ENCODE measurements at regions not wholly inside any gene's neighbourhood (a gene's known extent, or its start where the extent isn't known, plus 50 kb on each side); places are given as distances from the start of the nearest gene placed in this dataset.

DNA sequence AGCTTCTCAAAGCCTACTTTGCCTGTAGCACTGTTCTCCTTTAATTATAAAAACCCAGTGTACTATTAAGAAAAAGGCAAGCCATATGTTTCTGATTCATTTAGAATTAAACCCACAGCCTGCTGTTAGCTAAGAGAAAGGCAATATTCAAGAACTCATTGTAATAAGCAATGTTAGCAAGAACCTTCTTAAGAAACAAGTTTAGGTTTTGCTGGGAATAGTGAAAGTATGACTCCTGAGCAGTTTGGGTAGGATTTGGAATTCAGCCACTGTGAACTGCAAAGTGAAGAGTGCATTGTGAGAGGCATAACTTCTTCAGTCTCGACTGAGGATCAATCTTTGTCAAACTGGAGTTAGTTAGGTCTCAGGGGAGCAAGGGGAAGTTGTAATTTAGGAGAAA is 206.5 kb upstream of the NT5C1B start:
- TF ChIP-seq, protein P1, sequence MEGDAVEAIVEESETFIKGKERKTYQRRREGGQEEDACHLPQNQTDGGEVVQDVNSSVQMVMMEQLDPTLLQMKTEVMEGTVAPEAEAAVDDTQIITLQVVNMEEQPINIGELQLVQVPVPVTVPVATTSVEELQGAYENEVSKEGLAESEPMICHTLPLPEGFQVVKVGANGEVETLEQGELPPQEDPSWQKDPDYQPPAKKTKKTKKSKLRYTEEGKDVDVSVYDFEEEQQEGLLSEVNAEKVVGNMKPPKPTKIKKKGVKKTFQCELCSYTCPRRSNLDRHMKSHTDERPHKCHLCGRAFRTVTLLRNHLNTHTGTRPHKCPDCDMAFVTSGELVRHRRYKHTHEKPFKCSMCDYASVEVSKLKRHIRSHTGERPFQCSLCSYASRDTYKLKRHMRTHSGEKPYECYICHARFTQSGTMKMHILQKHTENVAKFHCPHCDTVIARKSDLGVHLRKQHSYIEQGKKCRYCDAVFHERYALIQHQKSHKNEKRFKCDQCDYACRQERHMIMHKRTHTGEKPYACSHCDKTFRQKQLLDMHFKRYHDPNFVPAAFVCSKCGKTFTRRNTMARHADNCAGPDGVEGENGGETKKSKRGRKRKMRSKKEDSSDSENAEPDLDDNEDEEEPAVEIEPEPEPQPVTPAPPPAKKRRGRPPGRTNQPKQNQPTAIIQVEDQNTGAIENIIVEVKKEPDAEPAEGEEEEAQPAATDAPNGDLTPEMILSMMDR (IDR thresholded peaks at IDR 0.05; ENCODE audit: insufficient read depth in 1 of 2, low read depth in 1 of 2, low read length in 1 of 2, severe bottlenecking in 1 of 2, unreplicated experiment in 1 of 2): no peak
- no peaks in the 10 kb centered on the region for H3K36me3 ChIP-seq (ENCODE audit: control insufficient read depth, insufficient read depth, low read length)
- no peaks in the 10 kb centered on the region; the same call in 1 of the 2 replicates for H3K27me3 ChIP-seq (replicated peaks; ENCODE audit: control insufficient read depth, insufficient read depth, low read length)
- intact Hi-C loops (cut with micrococcal nuclease; ENCODE audit: unreplicated experiment): no loop called here
- CTCF ChIA-PET: no interaction called here
- Mint-ChIP-seq H3K27me3 (ENCODE audit: insufficient read depth, unreplicated experiment) (peaks cover 7% of the 10 kb centered on the region), H3K4me1 (ENCODE audit: low read depth, unreplicated experiment) (no peaks in the 10 kb centered on the region), H3K27ac (ENCODE audit: unreplicated experiment) (no peak overlapping the region), H3K4me3 (ENCODE audit: unreplicated experiment) (no peak overlapping the region), H3K9me3 (ENCODE audit: unreplicated experiment) (no peaks in the 10 kb centered on the region), H3K36me3 (ENCODE audit: insufficient read depth, unreplicated experiment) (no peaks in the 10 kb centered on the region)
- no peak for DNase-seq
- no TSS peak for BruUV-seq (replicated peaks)
- H3K4me3 ChIP-seq (ENCODE audit: low read depth, low read length): no peak overlapping the region
- POLR2A ChIA-PET: no interaction called here
- peaks cover 9% of the 10 kb centered on the region for H3K4me1 ChIP-seq
- H3K9me3 ChIP-seq: no peaks in the 10 kb centered on the region

DNA sequence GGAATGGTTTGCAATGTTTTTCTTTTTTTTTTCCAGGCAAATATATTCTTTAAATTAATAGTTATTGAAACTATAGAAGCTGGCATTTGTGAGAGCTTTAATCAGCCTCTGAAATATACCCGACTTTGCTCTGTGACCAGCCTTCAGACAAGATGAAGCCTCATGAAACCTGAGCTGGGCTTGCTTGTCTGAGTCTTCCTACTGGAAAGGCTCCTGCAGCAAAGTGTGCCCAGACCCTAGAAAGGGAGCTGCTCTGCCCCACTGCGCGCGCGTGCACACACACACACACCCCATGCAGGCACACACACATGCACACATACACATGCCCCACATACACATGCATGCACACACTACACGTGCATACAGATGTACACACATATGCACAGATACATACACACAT is 203.3 kb upstream of the NT5C1B start:
- Histone ChIP-seq H3K36me3 (ENCODE audit: control insufficient read depth, insufficient read depth, low read length) (no peaks in the 10 kb centered on the region), H3K27me3 (replicated peaks; ENCODE audit: control insufficient read depth, insufficient read depth, low read length) (no peaks in the 10 kb centered on the region; the same call in 1 of the 2 replicates), H3K9me3 (no peaks in the 10 kb centered on the region), H3K4me3 (ENCODE audit: low read depth, low read length) (no peak overlapping the region), H3K4me1 (no peaks in the 10 kb centered on the region)
- no peaks in the 10 kb centered on the region for H3K4me1 Mint-ChIP-seq (ENCODE audit: low read depth, unreplicated experiment)
- TF ChIP-seq, protein P1 (IDR thresholded peaks at IDR 0.05; ENCODE audit: insufficient read depth in 1 of 2, low read depth in 1 of 2, low read length in 1 of 2, severe bottlenecking in 1 of 2, unreplicated experiment in 1 of 2): no peak
- CTCF ChIA-PET: no interaction called here
- H3K9me3 Mint-ChIP-seq (ENCODE audit: unreplicated experiment): no peaks in the 10 kb centered on the region
- BruUV-seq (replicated peaks): no TSS peak
- no peak overlapping the region for H3K4me3 Mint-ChIP-seq (ENCODE audit: unreplicated experiment)
- H3K27ac Mint-ChIP-seq (ENCODE audit: unreplicated experiment): no peak overlapping the region
- peaks cover 4% of the 10 kb centered on the region for H3K27me3 Mint-ChIP-seq (ENCODE audit: insufficient read depth, unreplicated experiment)
- POLR2A ChIA-PET: no interaction called here
- no peak for DNase-seq
- intact Hi-C loops (cut with micrococcal nuclease; ENCODE audit: unreplicated experiment): no loop called here
- no peaks in the 10 kb centered on the region for H3K36me3 Mint-ChIP-seq (ENCODE audit: insufficient read depth, unreplicated experiment)

DNA sequence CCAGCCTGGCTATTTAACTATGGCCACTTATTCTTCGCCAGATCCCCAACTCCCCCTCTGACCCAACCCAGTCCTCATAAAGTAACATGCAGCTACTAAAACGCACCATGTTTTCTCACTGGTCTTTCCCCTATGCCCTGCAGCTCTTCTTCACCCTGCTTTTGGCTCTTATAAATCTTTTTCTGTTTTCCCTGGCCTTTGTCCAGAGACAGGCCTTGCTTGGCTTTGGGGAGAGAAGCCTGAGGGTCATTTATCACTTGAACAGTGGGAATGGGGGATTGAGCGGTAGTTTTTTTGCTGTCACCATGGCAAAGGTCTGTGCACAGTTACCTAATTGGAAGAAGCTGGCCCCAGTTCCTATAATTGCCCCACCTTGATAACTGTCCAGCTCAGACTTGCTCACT is 202.9 kb upstream of the NT5C1B start:
- no peak overlapping the region for H3K27ac Mint-ChIP-seq (ENCODE audit: unreplicated experiment)
- H3K4me3 Mint-ChIP-seq (ENCODE audit: unreplicated experiment): no peak overlapping the region
- no TSS peak for BruUV-seq (replicated peaks)
- DNase-seq: no peak
- peaks cover 6% of the 10 kb centered on the region for H3K27me3 Mint-ChIP-seq (ENCODE audit: insufficient read depth, unreplicated experiment)
- Histone ChIP-seq H3K4me1 (no peaks in the 10 kb centered on the region), H3K27me3 (replicated peaks; ENCODE audit: control insufficient read depth, insufficient read depth, low read length) (no peaks in the 10 kb centered on the region), H3K4me3 (ENCODE audit: low read depth, low read length) (no peak overlapping the region), H3K36me3 (ENCODE audit: control insufficient read depth, insufficient read depth, low read length) (no peaks in the 10 kb centered on the region), H3K9me3 (no peaks in the 10 kb centered on the region)
- POLR2A ChIA-PET: no interaction called here
- H3K9me3 Mint-ChIP-seq (ENCODE audit: unreplicated experiment): no peaks in the 10 kb centered on the region
- intact Hi-C loops (cut with micrococcal nuclease; ENCODE audit: unreplicated experiment): no loop called here
- CTCF ChIA-PET: no interaction called here
- no peaks in the 10 kb centered on the region for H3K4me1 Mint-ChIP-seq (ENCODE audit: low read depth, unreplicated experiment)
- H3K36me3 Mint-ChIP-seq (ENCODE audit: insufficient read depth, unreplicated experiment): no peaks in the 10 kb centered on the region
- TF ChIP-seq, protein P1 (IDR thresholded peaks at IDR 0.05; ENCODE audit: insufficient read depth in 1 of 2, low read depth in 1 of 2, low read length in 1 of 2, severe bottlenecking in 1 of 2, unreplicated experiment in 1 of 2): no peak
